HG03064 (cell line): ENCODE measurements at regions not wholly inside any gene's neighbourhood (a gene's known extent, or its start where the extent isn't known, plus 50 kb on each side); places are given as distances from the start of the nearest gene placed in this dataset.

Source experiments
- ATAC-seq: cut with Tn5 transposase; IDR thresholded peaks from one replicate; pipeline ENCODE4 v1.9.1; 2021; ENCODE audit warnings: low read depth; ENCODE audit not compliant: unreplicated experiment

- ATAC-seq, result no peak
Measured at GRCh38 chr2:43040084-43040854, 186.1 kb downstream of the ZFP36L2 start.

- no peak for ATAC-seq
Measured at GRCh38 chr2:43039376-43040080, 186.9 kb downstream of the ZFP36L2 start.

- ATAC-seq, result no peak
Measured at GRCh38 chr2:43038696-43039094, 187.7 kb downstream of the ZFP36L2 start.

GRCh38 chr2:43038034-43038695 lies 188.2 kb downstream of the ZFP36L2 start:
- no peak for ATAC-seq

GRCh38 chr2:43035922-43036321 lies 190.5 kb downstream of the ZFP36L2 start:
- ATAC-seq, result no peak

- ATAC-seq, result no peak
Measured at GRCh38 chr2:43034921-43035320, 191.5 kb downstream of the ZFP36L2 start.

GRCh38 chr2:43034242-43034619 lies 192.2 kb downstream of the ZFP36L2 start:
- no peak for ATAC-seq

GRCh38 chr2:43033466-43034241 lies 192.8 kb downstream of the ZFP36L2 start:
- no peak for ATAC-seq

GRCh38 chr2:43033016-43033270 lies 193.5 kb downstream of the ZFP36L2 start:
- ATAC-seq, result no peak

- no peak for ATAC-seq
Measured at GRCh38 chr2:43032213-43033015, 194.0 kb downstream of the ZFP36L2 start.

- no peak for ATAC-seq
Measured at GRCh38 chr2:43031471-43032212, 194.8 kb downstream of the ZFP36L2 start.

- ATAC-seq, result no peak
Measured at GRCh38 chr2:43030551-43031307, 195.7 kb downstream of the ZFP36L2 start.

- no peak for ATAC-seq
Measured at GRCh38 chr2:43029186-43029585, 197.2 kb downstream of the ZFP36L2 start.

GRCh38 chr2:43028188-43028587 lies 198.2 kb downstream of the ZFP36L2 start:
- ATAC-seq, result no peak

GRCh38 chr2:43027097-43027873 lies 199.1 kb downstream of the ZFP36L2 start:
- ATAC-seq, result no peak

GRCh38 chr2:43026426-43027096 lies 199.8 kb downstream of the ZFP36L2 start:
- no peak for ATAC-seq

GRCh38 chr2:43025709-43026295 lies 200.6 kb downstream of the ZFP36L2 start:
- no peak for ATAC-seq
